HCT116 (cell line): ENCODE measurements at regions not wholly inside any gene's neighbourhood (a gene's known extent, or its start where the extent isn't known, plus 50 kb on each side); places are given as distances from the start of the nearest gene placed in this dataset.

Source experiments
- ATAC-seq: fragments of 200-7000 bp; cut with Tn5 transposase; 2 replicates; pipeline ENCODE4 v1.9.1; 2020; ENCODE audit warnings: mild to moderate bottlenecking, moderate library complexity
- BruUV-seq: library from RNA; stranded (reverse); fragments of 400-500 nt; replicated peaks from 2 replicates; lab custom pipeline; 2021; lab: Mats Ljungman, UMichigan
- CTCF ChIA-PET: fragments of 300-600 bp; sonication (Branson Sonifier 250); formaldehyde crosslinking; loops from one replicate; lab custom pipeline; 2021; ENCODE audit warnings: antibody characterized with exemption; lab: Charles Lee
- POLR2A ChIA-PET: fragments of 300-600, 350-600 bp; sonication (Branson Sonifier 250); formaldehyde crosslinking; loops from one replicate; lab custom pipeline; 2021; ENCODE audit warnings: antibody characterized with exemption; lab: Charles Lee
- RAD21 ChIA-PET, 2 experiments: fragments of 300-600 bp; sonication (Branson Sonifier 250); formaldehyde crosslinking; loops; one replicate each; lab custom pipeline; 2023; ENCODE audit warnings: low total read pairs in 2 of 2; ENCODE audit not compliant: uncharacterized antibody in 2 of 2, unreplicated experiment in 2 of 2, low non-redundant PET in 1 of 2; lab: Charles Lee
- DNase-seq: peaks from one replicate; pipeline ENCODE4 v3.0.0-alpha.2; 2010; ENCODE audit warnings: low read depth, low spot score
- H2AFZ ChIP-seq: fragments of 200-600 bp; shearing (Covaris generic), sonication (generic); 2 replicates; pipeline ENCODE4 v1.6.1; 2017; ENCODE audit warnings: low read depth, mixed run types, mixed read lengths, antibody characterized with exemption, low read length; ENCODE audit not compliant: poor library complexity, severe bottlenecking
- H3K27ac ChIP-seq: 2 replicates; pipeline ENCODE4 v1.5.1; 2012; ENCODE audit warnings: low read depth, low read length
- H3K27me3 ChIP-seq: fragments of 200-600 bp; sonication (generic); 2 replicates; pipeline ENCODE4 v1.6.1; 2016; ENCODE audit warnings: mixed run types, low read length, mixed read lengths; ENCODE audit not compliant: insufficient read depth
- H3K36me3 ChIP-seq, 2 experiments: fragments of 200-500 bp in 1 of 2; fragments of 200-600 bp in 1 of 2; sonication (Bioruptor generic) in 1 of 2; sonication (generic) in 1 of 2; 2 replicates each; pipeline versions ENCODE4 v1.5.1 to v1.6.1; 2014 to 2016; ENCODE audit warnings: low read length in 2 of 2, inconsistent platforms in 1 of 2, mixed read lengths in 1 of 2, mixed run types in 1 of 2; ENCODE audit not compliant: insufficient read depth in 2 of 2, control insufficient read depth in 1 of 2
- H3K4me1 ChIP-seq, 2 experiments: fragments of 200-600 bp in 1 of 2; sonication (generic) in 1 of 2; 2 replicates each; pipeline versions ENCODE4 v1.5.1 to v1.6.1; 2012 to 2017; ENCODE audit warnings: low read length in 2 of 2, inconsistent platforms in 1 of 2, mild to moderate bottlenecking in 1 of 2, mixed read lengths in 1 of 2, mixed run types in 1 of 2, moderate library complexity in 1 of 2; ENCODE audit not compliant: insufficient read depth in 2 of 2, control insufficient read depth in 1 of 2
- H3K4me2 ChIP-seq: fragments of 200-600 bp; sonication (generic); 2 replicates; pipeline ENCODE4 v1.6.1; 2017; ENCODE audit warnings: mixed run types, low read length, mixed read lengths
- H3K4me3 ChIP-seq, 2 experiments: fragments of 200-600 bp in 1 of 2; sonication (generic) in 1 of 2; replicated peaks in 1 of 2; 2 replicates each; pipeline ENCODE4 v1.5.1; 2011 to 2016; ENCODE audit warnings: low read length in 2 of 2, control low read depth in 1 of 2, low read depth in 1 of 2, mild to moderate bottlenecking in 1 of 2, mixed read lengths in 1 of 2, mixed run types in 1 of 2
- H3K79me2 ChIP-seq: fragments of 200-600 bp; sonication (generic); 2 replicates; pipeline ENCODE4 v1.6.1; 2017; ENCODE audit warnings: mild to moderate bottlenecking, mixed run types, low read length, moderate library complexity, mixed read lengths; ENCODE audit not compliant: insufficient read depth
- H3K9ac ChIP-seq: fragments of 200-600 bp; sonication (generic); 2 replicates; pipeline ENCODE4 v1.6.1; 2016; ENCODE audit warnings: low read length, mixed read lengths
- H3K9me2 ChIP-seq: fragments of 200-600 bp; sonication (generic), shearing (Covaris generic); 2 replicates; pipeline ENCODE4 v1.6.1; 2017; ENCODE audit warnings: mixed run types, mild to moderate bottlenecking, moderate library complexity; ENCODE audit not compliant: insufficient read depth
- H3K9me3 ChIP-seq, 2 experiments: fragments of 200-500 bp in 1 of 2; fragments of 200-600 bp in 1 of 2; sonication (Bioruptor generic) in 1 of 2; sonication (generic) in 1 of 2; 2 replicates each; pipeline ENCODE4 v1.6.1; 2014 to 2017; ENCODE audit warnings: low read length in 2 of 2, mixed read lengths in 2 of 2, inconsistent platforms in 1 of 2, low read depth in 1 of 2, mild to moderate bottlenecking in 1 of 2, mixed run types in 1 of 2, moderate library complexity in 1 of 2; ENCODE audit not compliant: control insufficient read depth in 1 of 2, insufficient read depth in 1 of 2
- H4K20me1 ChIP-seq: fragments of 200-600 bp; sonication (generic), shearing (Covaris generic); 2 replicates; pipeline ENCODE4 v1.6.1; 2017; ENCODE audit warnings: mixed run types, mild to moderate bottlenecking, moderate library complexity; ENCODE audit not compliant: insufficient read depth
- CEBPB ChIP-seq: IDR thresholded peaks from 2 replicates; pipeline ENCODE4 v1.6.1; 2012; ENCODE audit warnings: low read depth
- ELF1 ChIP-seq: IDR thresholded peaks from 2 replicates; pipeline ENCODE4 v1.6.1; 2012; ENCODE audit warnings: low read depth, borderline replicate concordance
- EZH2 ChIP-seq: fragments of 200-600 bp; sonication (generic); IDR thresholded peaks from 2 replicates; pipeline ENCODE4 v1.6.1; 2017; ENCODE audit warnings: antibody characterized with exemption, mixed run types
- EZH2phosphoT487 ChIP-seq: fragments of 200-600 bp; IDR thresholded peaks from 2 replicates; pipeline ENCODE4 v1.6.1; 2018; ENCODE audit warnings: antibody characterized with exemption, borderline replicate concordance
- FOSL1 ChIP-seq: IDR thresholded peaks from 2 replicates; pipeline ENCODE4 v1.6.1; 2012; ENCODE audit warnings: low read depth
- JUND ChIP-seq: IDR thresholded peaks from 2 replicates; pipeline ENCODE4 v1.6.1; 2012
- POLR2A ChIP-seq: IDR thresholded peaks from 2 replicates; pipeline ENCODE4 v1.7.0; 2011; ENCODE audit warnings: borderline replicate concordance; ENCODE audit not compliant: insufficient read depth, insufficient read length; ENCODE audit errors: extremely low read depth
- POLR2AphosphoS5 ChIP-seq: IDR thresholded peaks from 2 replicates; pipeline ENCODE4 v1.6.1; 2011; ENCODE audit warnings: mild to moderate bottlenecking, low read depth, low read length, moderate library complexity
- SIN3A ChIP-seq: IDR thresholded peaks from 2 replicates; pipeline ENCODE4 v1.6.1; 2012; ENCODE audit warnings: low read depth
- SP1 ChIP-seq: IDR thresholded peaks from 2 replicates; pipeline ENCODE4 v1.6.1; 2012; ENCODE audit warnings: low read depth
- SRF ChIP-seq: IDR thresholded peaks from 2 replicates; pipeline ENCODE4 v1.6.1; 2012; ENCODE audit warnings: low read depth
- TCF7L2 ChIP-seq: IDR thresholded peaks from 2 replicates; pipeline ENCODE4 v1.7.0; 2011; ENCODE audit warnings: borderline replicate concordance, inconsistent platforms; ENCODE audit not compliant: insufficient read depth, insufficient read length; ENCODE audit errors: extremely low read depth
- YY1 ChIP-seq: IDR thresholded peaks from 2 replicates; pipeline ENCODE4 v1.6.1; 2011; ENCODE audit warnings: low read length, low read depth, moderate library complexity, mild to moderate bottlenecking; ENCODE audit not compliant: insufficient replicate concordance; ENCODE audit errors: extremely low read depth
- ZBTB33 ChIP-seq: IDR thresholded peaks from 2 replicates; pipeline ENCODE4 v1.6.1; 2011; ENCODE audit warnings: mild to moderate bottlenecking, low read length, moderate library complexity; ENCODE audit not compliant: insufficient replicate concordance; ENCODE audit errors: extremely low read depth
- ZFX ChIP-seq: fragments of 450-650 bp; IDR thresholded peaks from 2 replicates; pipeline ENCODE4 v1.6.1; 2017
- ZNF274 ChIP-seq: fragments of 200-500 bp; sonication (Bioruptor generic); IDR thresholded peaks from 2 replicates; pipeline ENCODE4 v1.6.1; 2014; ENCODE audit warnings: mild to moderate bottlenecking, low read depth, low read length, inconsistent platforms
- intact Hi-C: fragments of 100-400 bp; cut with micrococcal nuclease; formaldehyde crosslinking; loops from 2 replicates; pipeline ENCODE4 v1.10.0; 2022
- TF ChIP-seq, protein P1 (sequence below): IDR thresholded peaks from 2 replicates; pipeline ENCODE4 v1.6.1; 2012

- POLR2A ChIA-PET, result no interaction called here
- Histone ChIP-seq H3K36me3 (no peaks in the 10 kb centered on the region), H3K4me2 (no peak overlapping the region), H2AFZ (no peak overlapping the region), H3K79me2 (no peaks in the 10 kb centered on the region), H4K20me1 (no peaks in the 10 kb centered on the region), H3K4me3 (no peak overlapping the region), H3K9me2 (no peaks in the 10 kb centered on the region), H3K27ac (no peak overlapping the region), H3K9me3 (peaks cover 3 to 21% of the 10 kb centered on the region in 2 experiments; a peak in 2 of 4 replicates), H3K27me3 (no peaks in the 10 kb centered on the region), H3K9ac (no peak overlapping the region), H3K4me1 (no peaks in the 10 kb centered on the region)
- no TSS peak for BruUV-seq
- ATAC-seq, result no peak
- DNase-seq, result no peak
- CTCF ChIA-PET, result no interaction called here
- TF ChIP-seq ELF1 (no peak), TCF7L2 (no peak), EZH2 (no peak), FOSL1 (no peak), SIN3A (no peak), ZFX (no peak), EZH2phosphoT487 (no peak), POLR2A (no peak), ZNF274 (no peak), JUND (no peak), SRF (no peak), ZBTB33 (no peak), YY1 (no peak), SP1 (no peak), POLR2AphosphoS5 (no peak), CEBPB (no peak)
- TF ChIP-seq, protein P1, sequence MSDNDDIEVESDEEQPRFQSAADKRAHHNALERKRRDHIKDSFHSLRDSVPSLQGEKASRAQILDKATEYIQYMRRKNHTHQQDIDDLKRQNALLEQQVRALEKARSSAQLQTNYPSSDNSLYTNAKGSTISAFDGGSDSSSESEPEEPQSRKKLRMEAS, result no peak
- intact Hi-C loops, result no loop called here
- RAD21 ChIA-PET, result no interaction called here
Measured at GRCh38 chr2:125654226-125654625, 1001.7 kb upstream of the GYPC start.
